ENCODE measurements at regions not wholly inside any gene's neighbourhood (a gene's known extent, or its start where the extent isn't known, plus 50 kb on each side); places are given as distances from the start of the nearest gene placed in this dataset.
A peak's percentile ranks its signal among the peaks of the same experiment; 100 is the strongest.

DNA sequence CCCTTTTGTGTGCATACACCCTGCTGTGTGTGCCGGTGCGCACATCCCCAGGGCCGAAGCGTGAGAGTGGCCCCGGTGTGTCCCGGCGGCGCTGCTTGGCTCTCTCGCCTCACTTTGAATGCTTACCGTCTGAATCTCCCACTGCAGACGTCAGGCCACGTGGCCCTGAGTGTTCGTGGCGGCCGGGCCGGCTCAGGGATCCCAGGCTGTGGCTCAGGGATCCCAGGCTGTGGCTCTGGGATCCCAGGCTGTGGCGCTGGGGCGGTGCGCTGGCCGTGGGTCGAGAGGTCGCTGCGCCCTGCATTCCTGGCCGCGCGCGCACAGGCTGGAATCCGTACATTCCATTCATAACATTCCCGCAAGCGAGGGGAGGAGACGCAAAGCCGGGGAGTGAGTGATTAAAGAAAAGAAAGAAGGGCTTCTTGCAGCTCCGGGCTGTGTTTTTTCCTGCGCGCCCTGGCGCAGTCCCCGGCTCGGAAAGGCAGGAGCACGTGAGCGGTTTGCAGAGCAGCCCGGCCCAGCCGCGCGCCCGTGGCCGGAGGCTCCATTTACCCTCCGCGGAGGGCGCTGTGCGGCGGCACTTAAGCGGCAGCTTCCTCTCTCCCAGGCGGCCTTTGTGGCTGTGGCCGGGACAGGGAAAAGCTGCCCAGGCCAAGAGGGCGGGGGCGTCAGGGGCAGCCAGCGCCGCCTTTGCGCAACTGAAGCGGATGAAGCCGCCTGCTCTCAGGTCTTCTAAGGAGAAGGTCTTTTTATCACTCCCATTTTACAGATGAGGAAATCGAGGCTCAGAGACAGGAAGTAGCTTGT lies 87.0 kb upstream of the ALDH1L1 start:
- TF ChIP-seq, protein P1, sequence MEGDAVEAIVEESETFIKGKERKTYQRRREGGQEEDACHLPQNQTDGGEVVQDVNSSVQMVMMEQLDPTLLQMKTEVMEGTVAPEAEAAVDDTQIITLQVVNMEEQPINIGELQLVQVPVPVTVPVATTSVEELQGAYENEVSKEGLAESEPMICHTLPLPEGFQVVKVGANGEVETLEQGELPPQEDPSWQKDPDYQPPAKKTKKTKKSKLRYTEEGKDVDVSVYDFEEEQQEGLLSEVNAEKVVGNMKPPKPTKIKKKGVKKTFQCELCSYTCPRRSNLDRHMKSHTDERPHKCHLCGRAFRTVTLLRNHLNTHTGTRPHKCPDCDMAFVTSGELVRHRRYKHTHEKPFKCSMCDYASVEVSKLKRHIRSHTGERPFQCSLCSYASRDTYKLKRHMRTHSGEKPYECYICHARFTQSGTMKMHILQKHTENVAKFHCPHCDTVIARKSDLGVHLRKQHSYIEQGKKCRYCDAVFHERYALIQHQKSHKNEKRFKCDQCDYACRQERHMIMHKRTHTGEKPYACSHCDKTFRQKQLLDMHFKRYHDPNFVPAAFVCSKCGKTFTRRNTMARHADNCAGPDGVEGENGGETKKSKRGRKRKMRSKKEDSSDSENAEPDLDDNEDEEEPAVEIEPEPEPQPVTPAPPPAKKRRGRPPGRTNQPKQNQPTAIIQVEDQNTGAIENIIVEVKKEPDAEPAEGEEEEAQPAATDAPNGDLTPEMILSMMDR (IDR thresholded peaks at IDR 0.05), result no peak
- peak in 3 of 4 donors; percentile 36 to 54 (median 49) for TF ChIP-seq POLR2A (IDR thresholded peaks at IDR 0.05)
- TF ChIP-seq POLR2AphosphoS5 (IDR thresholded peaks at IDR 0.05), result peak; percentile 35 to 57

Measured in upper lobe of left lung (tissue), 4 donors.